GM18868 (cell line): ENCODE measurements at regions not wholly inside any gene's neighbourhood (a gene's known extent, or its start where the extent isn't known, plus 50 kb on each side); places are given as distances from the start of the nearest gene placed in this dataset.
"Not testable (repeated sequence)": the region's sequence is repeated elsewhere in the genome, so short reads cannot be mapped to it uniquely, and the experiment has no call there.

Source experiments
- ATAC-seq: cut with Tn5 transposase; IDR thresholded peaks from one replicate; pipeline ENCODE4 v1.9.1; 2021; ENCODE audit warnings: mild to moderate bottlenecking, moderate library complexity; ENCODE audit not compliant: unreplicated experiment

DNA sequence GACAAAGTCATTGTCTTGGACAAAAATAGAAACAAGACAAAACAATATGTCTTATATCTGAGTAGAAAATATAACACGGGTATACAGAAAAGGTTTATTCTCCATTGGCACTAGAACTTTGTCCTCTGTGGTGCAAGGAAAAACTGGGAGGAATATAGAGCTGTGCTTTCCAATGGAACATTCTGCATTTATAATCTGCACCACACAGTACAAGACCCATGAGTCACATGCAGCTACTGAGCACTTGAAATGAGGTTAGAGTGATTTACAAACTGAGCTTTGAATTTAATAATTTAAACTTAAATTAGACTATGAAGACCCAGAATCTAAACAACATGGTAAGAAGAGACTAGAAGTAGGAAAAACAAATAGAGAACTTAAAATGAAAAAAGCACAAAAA is 86.1 kb downstream of the RAP2A start:
- no peak for ATAC-seq

DNA sequence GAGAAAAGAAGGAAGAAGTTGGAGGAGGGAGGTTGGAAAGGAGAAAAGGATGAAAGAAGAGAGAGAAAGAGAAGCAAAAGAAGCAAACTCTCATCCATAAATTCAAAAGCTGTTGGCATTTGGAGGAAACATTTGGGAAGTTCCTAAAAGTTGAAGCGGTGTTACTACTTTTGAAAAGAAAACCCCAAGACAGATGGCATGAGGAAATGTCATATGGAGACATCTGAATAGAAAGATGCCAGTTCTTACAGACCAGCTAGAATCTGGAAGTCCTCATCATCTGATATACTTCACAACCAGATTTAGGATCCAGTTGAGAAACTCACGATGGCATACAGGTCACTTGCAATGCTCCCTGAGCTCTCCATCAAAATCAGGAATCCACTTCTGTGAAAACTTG is 86.9 kb downstream of the RAP2A start:
- no peak for ATAC-seq

DNA sequence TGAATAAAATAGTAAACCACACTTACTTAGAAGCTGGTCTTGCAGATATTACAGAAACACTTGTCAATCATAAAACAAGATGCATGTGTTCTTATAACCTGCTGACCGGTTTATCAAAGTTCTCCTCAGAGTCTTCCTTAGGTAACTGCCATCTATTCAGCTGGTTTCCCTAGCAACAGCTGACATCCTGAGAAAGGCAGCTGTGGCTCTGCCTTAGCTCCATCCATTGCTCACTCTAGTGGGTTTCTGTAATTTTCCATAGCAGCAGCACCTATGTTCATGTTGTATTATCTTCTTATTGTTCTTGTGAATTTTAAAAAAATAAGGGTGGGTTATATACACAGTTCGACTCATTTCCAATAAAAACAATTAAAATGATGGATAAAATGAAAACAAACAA is 87.8 kb downstream of the RAP2A start:
- no peak for ATAC-seq

DNA sequence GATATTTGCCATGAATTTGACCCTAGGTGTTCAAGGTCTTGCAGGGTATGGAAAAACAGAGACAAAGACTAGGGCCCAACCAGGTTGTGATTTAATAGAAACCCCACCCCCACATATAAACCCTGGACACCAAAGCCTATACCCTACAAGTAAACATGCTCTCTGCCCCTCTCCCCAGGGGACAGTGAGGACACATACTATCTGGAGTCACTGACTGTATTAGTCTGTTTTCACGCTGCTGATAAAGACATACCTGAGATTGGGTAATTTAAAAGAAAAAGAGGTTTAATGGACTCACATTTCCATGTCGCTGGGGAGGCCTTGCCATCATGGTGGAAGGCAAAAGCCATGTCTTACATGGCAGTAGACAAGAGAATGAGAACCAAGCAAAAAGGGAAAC is 88.3 kb downstream of the RAP2A start:
- ATAC-seq, result no peak

DNA sequence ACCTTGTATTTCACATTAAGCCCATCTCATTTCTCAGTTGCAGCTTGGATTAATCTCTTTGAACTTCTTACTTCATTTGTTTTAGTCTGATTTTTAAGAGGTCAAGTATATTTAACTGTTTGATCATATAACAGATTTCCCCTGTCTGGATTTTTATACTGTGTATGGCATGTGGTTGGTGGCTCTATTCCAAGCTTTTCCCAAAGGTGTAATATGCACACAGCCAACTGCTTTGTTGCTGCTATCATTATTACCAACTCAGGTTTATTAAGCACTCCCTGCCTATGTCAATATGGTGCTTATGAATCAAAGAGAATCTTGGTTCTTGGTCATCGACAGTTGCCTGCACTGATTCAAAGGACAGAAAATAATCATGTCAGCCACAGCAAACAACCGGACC is 92.6 kb downstream of the RAP2A start:
- no peak for ATAC-seq

DNA sequence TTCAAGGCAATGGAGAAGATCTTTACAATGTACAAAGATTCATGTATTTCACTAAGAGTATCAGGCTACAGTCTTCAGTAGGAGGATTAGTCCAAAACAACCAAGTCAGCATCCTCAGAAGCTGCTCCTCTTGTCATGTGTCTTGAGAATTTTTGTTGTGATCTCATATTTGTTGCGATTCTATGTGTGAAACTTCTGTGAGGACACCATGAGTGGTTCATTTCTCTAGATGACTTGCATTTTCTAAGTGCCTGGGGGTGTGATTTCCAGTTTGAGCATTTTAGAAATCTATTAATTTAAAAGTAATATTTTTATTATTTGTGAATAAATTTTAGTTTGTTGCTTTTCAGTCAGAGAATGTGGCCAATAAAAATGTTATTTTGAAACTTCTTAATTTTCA is 94.5 kb downstream of the RAP2A start:
- peak; percentile 58 for ATAC-seq

DNA sequence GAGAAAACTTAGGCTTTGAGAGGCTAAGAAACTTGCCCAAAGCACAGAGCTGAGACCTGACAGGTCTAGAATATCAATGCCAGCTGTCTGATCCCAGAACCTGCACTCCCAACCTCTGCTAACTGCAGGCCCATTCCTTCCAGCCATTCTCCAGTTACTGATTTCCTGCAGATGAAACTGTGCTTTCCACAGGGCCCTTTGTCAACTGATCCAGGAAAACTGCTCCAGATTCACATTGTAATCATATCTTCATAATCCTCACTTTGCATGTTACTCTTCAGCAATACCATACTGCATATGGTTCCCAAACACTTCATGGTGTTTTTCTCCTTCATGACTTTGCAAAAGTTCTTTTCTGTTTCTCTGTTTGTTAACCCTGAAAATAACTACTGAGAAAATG is 100.6 kb downstream of the RAP2A start:
- ATAC-seq, result no peak

DNA sequence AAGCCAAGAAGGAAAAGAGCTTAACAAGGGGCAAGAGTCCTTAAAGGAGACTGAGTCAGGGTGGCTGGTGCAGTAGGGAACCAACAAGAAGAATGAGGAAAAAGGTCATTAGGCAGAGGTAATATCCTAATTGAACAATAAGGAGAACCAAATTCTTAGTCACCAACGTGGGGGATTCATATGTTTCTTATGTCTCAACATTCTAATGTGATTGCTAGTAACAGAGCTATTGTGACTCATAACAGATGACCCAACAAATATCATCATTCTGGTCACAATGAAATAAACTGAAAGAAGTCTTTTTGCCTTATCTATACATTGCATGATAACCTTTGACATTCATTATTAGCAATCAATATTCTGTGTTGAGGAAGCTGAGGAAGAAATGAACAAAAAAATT is 101.6 kb downstream of the RAP2A start:
- no peak for ATAC-seq

DNA sequence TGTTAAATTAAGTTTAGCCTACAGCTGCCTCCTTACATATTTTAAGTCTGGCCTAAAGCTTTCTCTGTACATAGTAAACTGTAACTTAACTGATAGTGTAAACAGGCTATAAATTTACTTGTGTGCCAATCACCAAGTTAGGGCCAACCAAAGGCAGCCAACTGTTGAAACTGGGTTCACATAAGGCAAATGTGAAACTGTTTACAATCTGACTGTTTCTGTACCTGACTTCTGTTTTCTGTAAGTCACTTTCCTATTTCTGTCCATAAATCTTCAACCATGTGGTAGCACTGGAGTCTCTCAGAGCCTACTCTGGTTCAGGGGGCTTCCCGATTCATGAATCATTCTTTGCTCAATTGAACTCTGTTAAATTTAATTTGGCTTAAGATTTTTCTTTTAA is 103.1 kb downstream of the RAP2A start:
- peak; percentile 80 for ATAC-seq

DNA sequence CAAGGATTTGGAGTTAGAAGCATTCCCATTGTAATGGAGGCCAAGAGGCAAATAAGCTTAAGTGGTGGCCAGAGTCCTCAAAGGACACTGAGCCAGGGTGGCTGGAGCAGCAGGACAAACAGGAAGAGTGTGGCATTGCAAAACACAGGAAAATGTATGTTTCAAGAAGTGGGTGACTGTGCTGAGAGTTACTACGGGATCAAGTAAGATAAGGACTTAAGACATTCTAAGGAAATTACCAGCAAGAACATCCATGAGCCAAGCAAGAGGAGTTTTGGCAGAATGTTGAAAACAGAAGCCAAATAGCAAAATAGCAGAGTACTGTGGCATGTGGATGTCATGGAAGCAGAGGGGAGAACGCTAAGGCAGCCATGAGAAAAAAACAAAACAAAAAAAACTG is 104.2 kb downstream of the RAP2A start:
- ATAC-seq, result no peak

DNA sequence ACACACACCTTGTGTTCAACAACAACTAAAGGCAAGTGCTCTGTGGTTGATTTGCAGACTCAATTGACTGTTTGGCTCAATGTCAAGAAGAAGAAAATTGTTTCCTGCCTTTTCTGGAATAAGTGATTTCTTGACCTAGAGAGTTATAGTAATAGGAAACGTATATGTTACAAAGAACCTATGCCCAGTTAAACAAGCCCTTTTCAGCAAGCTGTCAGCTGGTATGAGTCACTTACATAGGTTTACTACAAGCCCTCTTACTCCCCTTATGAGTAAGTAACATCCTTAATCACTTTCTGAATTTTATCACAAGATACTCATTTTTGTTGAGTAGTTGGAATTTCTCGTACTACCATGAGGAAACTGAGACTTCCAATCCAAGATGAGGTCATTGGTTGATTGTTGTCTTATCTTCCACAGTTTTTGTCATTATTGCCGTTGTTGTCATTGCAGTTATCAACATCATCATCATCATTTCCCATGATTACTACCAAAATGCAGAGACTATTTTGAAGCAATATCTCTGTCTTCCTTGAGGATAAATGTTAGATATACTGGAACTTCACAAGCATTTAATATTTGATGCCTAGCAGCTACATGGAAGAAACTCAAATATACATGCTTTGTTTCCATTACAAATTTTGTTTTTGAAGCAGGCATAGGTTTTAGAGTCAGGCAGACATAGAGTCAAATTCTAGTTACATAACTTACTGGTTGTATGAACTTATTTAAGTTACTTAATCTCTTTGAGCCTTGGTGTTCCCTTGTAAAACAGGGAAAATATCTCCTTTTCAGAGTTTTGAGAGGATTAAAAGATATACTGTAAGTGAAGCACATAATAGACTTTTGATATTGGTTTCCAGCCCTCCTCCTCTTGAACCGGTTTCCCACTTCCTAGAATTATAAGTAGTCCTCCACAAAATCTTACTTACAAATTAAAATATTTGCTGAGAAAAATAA is 106.0 kb downstream of the RAP2A start:
- ATAC-seq, result peak; percentile 70

DNA sequence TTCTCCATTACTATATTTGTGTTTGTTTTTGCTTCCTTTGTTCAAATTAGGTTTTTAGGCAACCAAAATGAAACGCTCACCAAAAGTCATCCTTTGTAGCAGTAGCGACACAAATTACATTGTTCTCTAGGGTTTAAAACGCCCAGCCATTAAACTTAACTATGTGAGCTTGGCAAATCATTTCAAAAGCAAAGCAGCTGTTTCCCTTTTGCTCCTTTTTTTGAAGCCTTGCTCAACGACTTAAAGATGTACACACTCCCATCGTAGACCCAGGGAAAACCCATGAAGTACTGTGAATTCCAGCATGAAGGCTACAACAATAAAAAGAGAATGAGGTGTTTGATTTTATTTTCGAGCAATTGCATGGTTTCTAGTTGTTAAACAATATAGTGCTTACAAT is 106.7 kb downstream of the RAP2A start:
- no peak for ATAC-seq

DNA sequence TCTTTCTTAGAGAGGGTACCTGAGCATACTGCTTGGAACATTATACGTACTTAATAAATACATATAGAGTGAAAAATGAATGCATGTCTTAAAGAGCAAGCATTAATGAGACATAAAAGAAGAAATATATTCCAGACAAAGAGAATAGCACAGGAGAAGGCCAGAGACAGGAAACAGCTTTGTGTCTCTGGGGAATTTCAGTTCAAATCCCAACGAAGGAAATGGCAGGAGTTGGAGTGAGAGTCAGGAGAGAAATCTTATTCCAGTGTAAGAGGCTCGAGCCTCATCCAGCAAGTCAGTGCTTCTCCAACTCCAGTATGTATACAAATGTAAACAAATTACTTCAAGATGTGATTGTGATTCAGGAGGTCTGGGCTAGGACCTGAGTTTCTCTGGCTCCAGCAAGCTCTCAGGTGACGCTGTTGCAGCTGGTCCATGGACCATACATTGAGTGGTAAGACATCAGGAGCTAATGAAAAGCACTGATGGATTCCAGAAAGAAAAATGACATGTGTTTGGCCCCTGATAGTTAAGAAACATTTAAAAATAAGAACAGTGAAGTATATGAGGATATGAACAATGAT is 108.2 kb downstream of the RAP2A start:
- no peak for ATAC-seq

DNA sequence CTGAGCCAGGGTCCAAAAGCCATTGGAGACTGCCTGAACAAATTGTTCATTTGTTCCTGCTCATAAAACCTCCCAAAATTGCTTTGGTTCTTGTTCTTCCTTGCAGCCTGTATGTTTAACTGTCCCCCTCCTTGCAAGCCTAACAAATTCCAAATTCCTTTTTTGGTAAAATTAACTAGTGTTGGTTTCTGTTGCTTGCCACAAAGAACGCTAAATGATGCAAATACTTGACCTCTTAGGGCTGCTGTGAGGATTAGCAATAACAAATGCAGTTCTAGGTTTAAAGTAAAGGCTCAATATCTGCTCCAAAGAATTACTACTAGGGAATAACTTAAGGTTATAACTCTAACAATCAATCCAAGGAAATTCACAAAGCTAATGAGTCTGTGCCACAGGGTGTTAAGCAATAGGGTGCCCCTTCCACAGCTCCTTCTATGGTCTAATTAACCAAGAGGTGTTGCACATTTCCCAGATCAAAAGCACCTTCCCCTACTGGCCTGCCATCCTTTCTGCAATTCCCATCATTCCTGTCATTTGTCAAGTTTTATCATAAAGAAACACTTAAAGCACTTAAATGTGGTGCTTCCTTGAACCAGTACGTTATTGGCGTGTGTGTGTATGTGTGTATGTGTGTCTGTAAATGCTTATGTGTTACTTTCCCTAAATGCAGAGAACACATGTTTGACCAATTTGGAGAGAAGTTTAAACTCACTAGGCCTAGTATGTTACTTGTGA is 110.2 kb downstream of the RAP2A start:
- ATAC-seq, result no peak

DNA sequence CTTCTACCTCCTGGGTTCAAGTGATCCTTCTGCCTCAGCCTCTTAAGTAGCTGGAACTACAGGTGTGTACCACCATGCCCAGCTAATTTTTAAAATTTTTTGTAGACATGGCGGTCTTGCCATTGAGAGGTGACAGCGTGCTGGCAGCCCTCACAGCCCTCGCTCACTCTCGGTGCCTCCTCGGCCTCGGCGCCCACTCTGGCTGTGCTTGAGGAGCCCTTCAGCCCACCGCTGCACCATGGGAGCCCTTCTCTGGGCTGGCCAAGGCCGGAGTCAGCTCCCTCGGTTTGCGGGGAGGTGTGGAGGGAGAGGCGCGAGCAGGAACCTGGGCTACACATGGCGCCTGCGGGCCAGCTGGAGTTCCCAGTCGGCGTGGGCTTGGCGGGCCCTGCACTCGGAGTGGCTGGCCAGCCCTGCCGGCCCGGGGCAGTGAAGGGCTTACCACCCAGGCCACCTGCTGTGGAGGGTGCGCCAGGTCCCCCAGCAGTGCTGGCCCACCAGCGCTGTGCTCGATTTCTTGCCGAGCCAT is 111.1 kb downstream of the RAP2A start:
- ATAC-seq, result not testable (repeated sequence)

DNA sequence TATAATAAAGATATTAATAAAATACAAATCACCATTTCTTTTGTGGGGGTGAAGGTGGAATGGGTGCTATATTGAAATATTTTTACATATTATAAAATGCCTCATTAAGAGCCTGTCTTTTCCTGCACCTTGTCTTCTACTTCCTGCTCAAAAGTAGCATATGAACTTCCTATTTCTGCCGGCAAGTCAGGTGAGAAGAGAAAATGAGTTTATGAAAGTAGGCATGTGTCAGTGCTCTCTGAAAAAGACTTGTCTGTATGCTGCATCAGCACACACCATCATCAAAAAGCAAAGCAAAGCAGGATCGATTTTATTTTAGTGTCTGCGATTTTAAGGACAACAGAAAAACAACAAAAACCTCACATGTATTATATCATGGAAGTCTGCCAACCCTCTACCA is 114.2 kb downstream of the RAP2A start:
- peak; percentile 83 for ATAC-seq

DNA sequence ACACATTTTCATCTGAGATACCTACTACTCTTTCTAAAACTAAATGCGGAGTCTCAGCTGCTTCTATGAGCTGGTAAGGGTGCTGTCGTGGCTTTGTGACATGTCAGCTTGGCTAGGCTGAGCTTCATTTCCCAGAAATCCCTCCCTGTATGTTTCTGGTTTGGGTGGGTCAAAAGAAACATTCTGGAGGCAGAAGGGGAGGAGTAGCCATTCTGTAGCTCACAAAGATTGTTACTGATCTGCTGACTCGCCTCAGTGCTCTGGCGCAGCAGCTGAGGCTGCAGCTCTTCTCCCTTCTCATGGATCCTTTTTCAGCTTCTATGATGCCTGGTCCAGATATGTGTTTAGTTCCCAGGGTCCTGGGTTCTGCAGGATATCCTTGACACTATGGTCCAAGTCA is 114.7 kb downstream of the RAP2A start:
- ATAC-seq, result no peak

DNA sequence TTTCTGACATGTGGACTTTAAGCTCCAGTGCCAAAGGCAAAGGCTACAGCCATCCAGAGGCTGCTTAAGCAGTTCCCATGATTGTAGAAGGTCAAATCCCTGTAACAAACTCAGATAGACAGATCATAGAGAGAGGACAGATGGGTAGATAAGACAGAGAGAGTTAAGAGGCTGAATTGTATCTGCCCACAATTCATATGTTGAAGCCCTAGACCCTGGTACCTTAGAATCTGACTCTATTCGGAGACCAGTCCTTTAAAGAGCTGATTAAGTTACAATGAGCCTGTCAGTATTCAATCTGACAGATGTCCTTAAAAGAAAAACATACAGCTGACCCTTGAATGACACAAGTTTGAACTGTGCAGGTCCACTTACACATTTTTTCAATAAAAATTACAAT is 115.2 kb downstream of the RAP2A start:
- ATAC-seq, result no peak

DNA sequence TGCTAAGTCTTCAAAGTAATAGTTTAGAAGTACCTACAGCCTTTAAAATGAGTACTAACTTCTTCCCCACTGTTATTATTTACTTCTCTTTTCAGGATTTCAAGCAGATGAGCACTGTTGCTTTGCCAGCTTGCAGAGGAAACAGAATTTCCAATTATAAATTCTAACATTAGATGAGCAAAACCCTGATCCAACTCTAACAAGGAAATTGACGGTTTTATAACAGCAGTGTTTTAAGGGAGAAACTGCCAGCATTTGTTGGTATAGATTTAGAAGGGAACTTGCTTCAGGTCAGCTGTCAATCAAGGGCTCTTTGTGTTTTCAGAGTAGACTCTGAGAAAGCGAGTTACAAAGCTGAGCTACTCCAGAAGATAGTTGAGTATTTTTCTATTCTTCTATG is 120.5 kb downstream of the RAP2A start:
- ATAC-seq, result no peak

DNA sequence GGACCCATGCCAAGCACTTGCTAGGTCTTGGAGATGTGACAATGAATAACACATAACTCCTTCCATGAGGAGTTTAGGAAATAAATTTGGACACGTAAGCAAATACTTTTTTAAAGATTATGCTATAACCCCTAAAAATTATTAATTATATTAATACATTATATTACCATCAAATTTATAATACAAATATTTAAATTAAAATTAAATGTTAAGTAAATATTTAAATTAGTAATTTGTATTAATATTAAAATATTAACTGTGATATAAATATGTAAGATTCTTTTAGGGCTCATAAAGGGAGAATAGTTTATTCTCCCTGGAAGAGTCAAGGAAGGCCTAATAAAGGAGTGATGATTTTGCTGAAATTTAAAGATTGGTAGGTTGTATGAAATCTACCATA is 121.1 kb downstream of the RAP2A start:
- no peak for ATAC-seq

DNA sequence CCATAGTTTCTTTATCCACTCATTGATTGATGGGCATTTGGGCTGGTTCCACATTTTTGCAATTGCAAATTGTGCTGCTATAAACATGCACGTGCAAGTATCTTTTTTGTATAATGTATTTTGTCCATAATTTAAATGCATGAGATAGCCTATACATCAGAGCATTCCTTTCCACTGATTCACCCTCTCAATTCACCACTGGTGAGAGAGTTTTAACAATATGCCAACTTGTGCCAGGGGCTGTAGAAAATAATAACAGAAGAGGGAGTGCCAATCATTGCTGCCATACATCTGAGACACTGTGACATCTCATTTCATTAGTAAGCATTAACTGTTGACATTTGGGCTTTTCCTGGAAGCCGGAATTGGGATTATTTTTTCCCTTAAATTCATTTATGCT is 125.1 kb downstream of the RAP2A start:
- no peak for ATAC-seq

DNA sequence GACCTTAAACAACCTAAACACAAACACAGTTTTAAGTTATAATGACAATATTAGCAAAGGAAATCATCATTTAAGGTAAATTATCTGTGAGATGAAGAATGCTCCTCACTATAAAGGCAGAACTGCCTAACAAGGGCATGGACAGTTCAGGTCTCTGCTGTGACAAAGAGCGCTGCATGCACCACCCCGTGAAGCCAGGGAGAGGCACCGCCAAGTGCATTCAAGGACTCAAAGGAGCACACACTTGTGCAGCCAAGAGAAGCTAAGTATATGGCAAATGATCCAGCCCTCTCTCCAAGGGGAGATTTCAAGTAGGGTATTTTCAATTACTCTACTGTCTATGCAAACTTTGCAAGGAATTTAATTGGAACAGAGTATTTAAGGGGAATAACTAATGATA is 126.0 kb downstream of the RAP2A start:
- no peak for ATAC-seq
